ENCODE measurements at regions not wholly inside any gene's neighbourhood (a gene's known extent, or its start where the extent isn't known, plus 50 kb on each side); places are given as distances from the start of the nearest gene placed in this dataset.

DNA sequence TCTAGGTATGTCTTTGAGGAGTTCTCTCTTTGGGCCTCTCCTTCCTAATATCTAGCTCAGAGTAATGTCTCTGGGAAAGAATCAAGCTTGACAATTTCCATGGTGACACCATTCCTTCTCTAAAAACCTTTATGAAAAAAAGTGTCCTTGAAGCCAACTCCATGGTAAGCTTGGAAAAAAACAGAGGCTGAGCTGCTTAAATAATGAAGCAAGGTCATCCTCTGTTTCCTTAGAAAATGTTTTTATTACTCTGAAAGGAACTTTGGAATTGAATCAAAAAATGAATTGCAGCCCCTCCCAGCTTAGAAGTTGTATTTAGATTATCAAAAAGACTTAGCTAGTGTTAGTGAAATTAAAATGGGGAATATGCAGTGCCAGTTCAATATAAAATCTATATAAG lies 166.1 kb upstream of the KITLG start:
- TF ChIP-seq, protein P1, sequence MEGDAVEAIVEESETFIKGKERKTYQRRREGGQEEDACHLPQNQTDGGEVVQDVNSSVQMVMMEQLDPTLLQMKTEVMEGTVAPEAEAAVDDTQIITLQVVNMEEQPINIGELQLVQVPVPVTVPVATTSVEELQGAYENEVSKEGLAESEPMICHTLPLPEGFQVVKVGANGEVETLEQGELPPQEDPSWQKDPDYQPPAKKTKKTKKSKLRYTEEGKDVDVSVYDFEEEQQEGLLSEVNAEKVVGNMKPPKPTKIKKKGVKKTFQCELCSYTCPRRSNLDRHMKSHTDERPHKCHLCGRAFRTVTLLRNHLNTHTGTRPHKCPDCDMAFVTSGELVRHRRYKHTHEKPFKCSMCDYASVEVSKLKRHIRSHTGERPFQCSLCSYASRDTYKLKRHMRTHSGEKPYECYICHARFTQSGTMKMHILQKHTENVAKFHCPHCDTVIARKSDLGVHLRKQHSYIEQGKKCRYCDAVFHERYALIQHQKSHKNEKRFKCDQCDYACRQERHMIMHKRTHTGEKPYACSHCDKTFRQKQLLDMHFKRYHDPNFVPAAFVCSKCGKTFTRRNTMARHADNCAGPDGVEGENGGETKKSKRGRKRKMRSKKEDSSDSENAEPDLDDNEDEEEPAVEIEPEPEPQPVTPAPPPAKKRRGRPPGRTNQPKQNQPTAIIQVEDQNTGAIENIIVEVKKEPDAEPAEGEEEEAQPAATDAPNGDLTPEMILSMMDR (IDR thresholded peaks at IDR 0.05; ENCODE audit: unreplicated experiment) = no peak
- Mint-ChIP-seq H3K9me3 (no peaks in the 10 kb centered on the region), H3K27me3 (ENCODE audit: low read depth) (no peaks in the 10 kb centered on the region), H3K4me3 (no peak overlapping the region), H3K27ac (peak overlapping the region; percentile 39), H3K36me3 (no peaks in the 10 kb centered on the region), H3K4me1 (peaks cover 51% of the 10 kb centered on the region)
- DNase-seq (ENCODE audit: low spot score in 2 of 2, unreplicated experiment in 2 of 2) = no peak

DNA sequence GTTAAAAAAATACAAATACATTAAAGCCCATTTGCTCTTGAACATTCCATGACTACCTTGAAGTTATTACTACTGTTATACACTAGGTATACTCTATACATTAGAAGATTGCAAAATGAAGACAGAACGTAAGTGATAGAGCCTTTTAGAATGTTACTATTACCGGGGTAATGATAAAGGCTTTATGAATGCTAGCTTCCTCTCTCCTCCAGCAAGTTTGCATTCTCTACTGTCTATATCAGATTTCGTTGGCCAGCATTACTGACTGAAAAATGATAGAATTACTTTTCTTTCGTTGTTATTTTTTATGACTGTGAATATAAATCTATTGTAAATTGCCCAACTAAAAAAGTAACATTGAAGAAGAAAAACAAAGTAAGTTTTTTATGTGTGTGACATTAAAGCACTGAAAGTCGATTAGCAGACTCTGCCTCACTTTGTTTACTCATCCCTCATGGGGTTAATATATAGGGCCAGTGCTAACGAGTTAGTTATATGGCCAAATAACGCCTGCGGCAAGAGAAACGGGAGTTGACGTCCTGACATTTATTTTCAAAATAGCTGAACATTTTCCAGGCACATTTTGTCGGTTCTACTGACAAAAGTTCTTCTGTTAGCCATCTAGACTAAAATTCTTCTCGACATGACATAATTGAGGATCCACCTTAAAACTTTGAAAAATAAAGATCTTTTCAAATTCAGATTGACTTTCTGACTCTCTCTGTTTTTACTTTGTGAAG lies 163.8 kb upstream of the KITLG start:
- DNase-seq (ENCODE audit: low spot score in 2 of 2, unreplicated experiment in 2 of 2) = no peak
- peak overlapping the region; percentile 29 for H3K4me3 Mint-ChIP-seq
- H3K9me3 Mint-ChIP-seq = peaks cover 4% of the 10 kb centered on the region
- H3K27me3 Mint-ChIP-seq (ENCODE audit: low read depth) = no peaks in the 10 kb centered on the region
- peak overlapping the region; percentile 93 for H3K27ac Mint-ChIP-seq
- peaks cover 43% of the 10 kb centered on the region for H3K4me1 Mint-ChIP-seq
- no peaks in the 10 kb centered on the region for H3K36me3 Mint-ChIP-seq
- TF ChIP-seq, protein P1 (IDR thresholded peaks at IDR 0.05; ENCODE audit: unreplicated experiment) = no peak

DNA sequence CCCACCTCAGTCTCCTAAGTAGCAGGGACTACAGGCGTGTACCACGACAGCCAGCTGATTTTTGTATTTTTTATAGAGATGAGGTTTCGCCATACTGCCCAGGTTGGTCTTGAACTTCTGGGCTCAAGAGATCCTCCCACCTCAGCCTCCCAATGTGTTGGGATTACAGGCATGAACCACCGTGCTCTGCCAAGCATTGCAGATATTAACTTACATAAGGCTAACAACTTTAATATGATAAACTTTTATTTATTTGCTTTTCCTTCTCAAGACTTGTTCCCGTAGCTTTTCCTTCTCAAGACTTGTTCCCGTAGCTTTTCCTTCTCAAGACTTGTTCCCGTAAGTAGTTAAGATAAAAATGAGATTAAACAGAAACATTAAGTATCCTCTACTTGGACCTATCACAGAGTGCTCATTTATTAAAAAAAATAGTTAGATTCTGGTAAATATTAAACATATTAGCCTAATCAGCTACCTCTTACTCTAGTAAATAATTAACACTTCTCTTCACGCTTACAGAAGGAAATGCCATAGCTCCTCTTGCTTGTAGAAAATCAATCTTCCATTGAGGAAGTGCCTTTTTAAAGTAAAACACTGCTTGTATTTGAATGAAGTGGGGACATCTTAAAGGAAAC lies 157.7 kb upstream of the KITLG start:
- H3K27me3 Mint-ChIP-seq (ENCODE audit: low read depth) = no peaks in the 10 kb centered on the region
- DNase-seq (ENCODE audit: low spot score in 2 of 2, unreplicated experiment in 2 of 2) = no peak
- H3K9me3 Mint-ChIP-seq = peaks cover 15% of the 10 kb centered on the region
- H3K27ac Mint-ChIP-seq = no peak overlapping the region
- H3K36me3 Mint-ChIP-seq = no peaks in the 10 kb centered on the region
- peaks cover 5% of the 10 kb centered on the region for H3K4me1 Mint-ChIP-seq
- TF ChIP-seq, protein P1 (IDR thresholded peaks at IDR 0.05; ENCODE audit: unreplicated experiment) = no peak
- no peak overlapping the region for H3K4me3 Mint-ChIP-seq

DNA sequence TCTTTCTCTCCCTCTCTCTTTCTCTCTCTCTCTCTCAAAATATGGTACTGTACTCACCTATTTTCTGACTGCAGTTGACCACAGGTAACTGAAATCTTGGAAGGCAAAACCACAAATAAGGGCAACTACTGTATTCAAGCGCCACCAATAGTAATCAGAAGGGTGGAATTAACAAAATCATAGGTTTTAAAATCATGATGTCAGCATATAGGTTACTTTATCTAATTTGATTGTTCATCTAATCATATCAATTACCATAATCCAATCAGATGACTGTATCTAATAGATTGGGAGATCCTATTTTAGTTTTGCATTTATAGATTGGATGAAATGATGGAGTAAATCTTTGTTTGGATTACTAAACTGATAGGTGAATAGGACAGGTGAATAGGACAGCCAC lies 155.8 kb upstream of the KITLG start:
- Mint-ChIP-seq H3K9me3 (peaks cover 15% of the 10 kb centered on the region), H3K27ac (no peak overlapping the region), H3K4me1 (peaks cover 18% of the 10 kb centered on the region), H3K4me3 (no peak overlapping the region), H3K27me3 (ENCODE audit: low read depth) (no peaks in the 10 kb centered on the region), H3K36me3 (no peaks in the 10 kb centered on the region)
- TF ChIP-seq, protein P1 (IDR thresholded peaks at IDR 0.05; ENCODE audit: unreplicated experiment) = no peak
- no peak for DNase-seq (ENCODE audit: low spot score in 2 of 2, unreplicated experiment in 2 of 2)

DNA sequence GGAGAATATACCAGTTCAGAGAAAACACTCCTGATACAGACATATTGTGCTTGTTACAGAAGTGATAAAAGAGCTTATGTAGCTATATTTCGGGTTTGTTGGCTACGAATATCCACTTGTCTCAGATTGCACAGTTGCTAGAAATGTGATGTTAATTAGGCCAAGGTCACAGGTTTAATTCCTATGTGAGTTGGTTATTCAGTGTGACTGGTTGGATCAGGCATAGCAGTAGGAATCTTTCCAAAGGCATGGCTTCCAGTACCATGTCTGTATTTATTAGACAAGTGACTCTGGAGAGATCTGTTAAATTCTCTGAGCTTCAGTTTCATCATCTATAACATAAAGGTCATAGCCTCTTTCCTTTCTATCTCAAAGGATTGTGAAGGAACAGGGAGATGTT lies 152.7 kb upstream of the KITLG start:
- Mint-ChIP-seq H3K36me3 (no peaks in the 10 kb centered on the region), H3K27ac (peak overlapping the region; percentile 35), H3K9me3 (peaks cover 9% of the 10 kb centered on the region), H3K4me1 (peaks cover 18% of the 10 kb centered on the region), H3K27me3 (ENCODE audit: low read depth) (no peaks in the 10 kb centered on the region), H3K4me3 (no peak overlapping the region)
- no peak for DNase-seq (ENCODE audit: low spot score in 2 of 2, unreplicated experiment in 2 of 2)
- TF ChIP-seq, protein P1 (IDR thresholded peaks at IDR 0.05; ENCODE audit: unreplicated experiment) = no peak
